ENCODE measurements at regions not wholly inside any gene's neighbourhood (a gene's known extent, or its start where the extent isn't known, plus 50 kb on each side); places are given as distances from the start of the nearest gene placed in this dataset.

GRCh38 chr10:44435196-44435595 lies 50.3 kb upstream of the CXCL12 start:
- DNase-seq (ENCODE audit: low spot score): no peak

- DNase-seq (ENCODE audit: low spot score): no peak
Measured at GRCh38 chr10:44436240-44436639, 51.3 kb upstream of the CXCL12 start.

GRCh38 chr10:44437840-44438511 lies 53.1 kb upstream of the CXCL12 start:
- DNase-seq (ENCODE audit: low spot score): no peak

- DNase-seq (ENCODE audit: low spot score): no peak
Measured at GRCh38 chr10:44439239-44439957, 54.5 kb upstream of the CXCL12 start.

DNA sequence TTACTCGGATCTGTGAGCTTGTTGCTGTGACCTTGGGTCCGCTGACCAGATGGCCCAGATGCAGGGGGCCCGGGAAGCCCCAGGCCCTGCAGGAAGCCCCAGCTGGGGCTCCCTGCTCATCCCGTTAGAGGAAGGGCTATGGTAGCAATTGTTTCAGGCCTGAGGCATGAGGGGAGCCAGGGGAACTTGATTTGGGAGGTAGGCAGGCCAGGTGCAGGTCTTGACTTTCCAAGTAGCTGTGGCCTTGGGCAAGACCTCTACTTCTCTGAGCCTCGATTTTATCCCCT lies 55.0 kb upstream of the CXCL12 start:
- no peak for DNase-seq (ENCODE audit: low spot score)

- no peak for DNase-seq (ENCODE audit: low spot score)
Measured at GRCh38 chr10:44457259-44457658, 72.4 kb upstream of the CXCL12 start.

DNA sequence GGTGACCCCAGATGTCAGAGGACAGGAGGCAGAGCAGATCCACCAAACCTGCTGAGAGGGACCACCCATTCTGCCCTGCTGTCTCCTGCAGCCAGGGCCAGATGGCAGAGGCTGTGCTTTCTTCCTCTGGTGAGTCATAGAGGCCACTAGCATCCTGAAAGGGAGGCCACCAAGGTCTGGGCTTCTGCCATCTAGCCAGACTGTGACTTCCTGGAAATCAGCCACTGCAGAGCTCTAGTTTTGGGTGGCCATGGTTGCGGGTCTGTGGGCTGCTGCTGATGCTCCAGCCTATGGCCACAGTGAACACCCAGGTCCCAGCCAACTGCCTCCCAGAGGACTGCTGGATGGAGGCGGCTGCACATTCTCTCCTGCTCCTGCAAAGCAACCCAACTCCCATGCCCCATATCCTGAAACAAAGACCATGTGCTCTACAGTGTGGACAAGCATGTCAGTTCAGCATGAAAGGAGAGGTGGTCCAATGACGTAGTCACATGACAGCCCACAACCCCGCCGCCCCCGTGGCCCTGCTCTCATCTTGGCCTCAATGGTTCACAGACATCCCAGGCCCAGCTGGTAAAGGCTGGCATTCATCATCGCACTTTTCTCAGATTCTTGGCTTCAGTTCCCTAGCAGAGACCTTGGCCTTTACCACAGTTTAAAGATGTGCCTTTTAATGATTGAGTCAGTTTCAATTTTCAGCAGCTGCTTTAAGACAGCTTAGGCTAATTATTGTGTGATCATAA lies 73.9 kb upstream of the CXCL12 start:
- DNase-seq (ENCODE audit: low spot score): no peak

DNA sequence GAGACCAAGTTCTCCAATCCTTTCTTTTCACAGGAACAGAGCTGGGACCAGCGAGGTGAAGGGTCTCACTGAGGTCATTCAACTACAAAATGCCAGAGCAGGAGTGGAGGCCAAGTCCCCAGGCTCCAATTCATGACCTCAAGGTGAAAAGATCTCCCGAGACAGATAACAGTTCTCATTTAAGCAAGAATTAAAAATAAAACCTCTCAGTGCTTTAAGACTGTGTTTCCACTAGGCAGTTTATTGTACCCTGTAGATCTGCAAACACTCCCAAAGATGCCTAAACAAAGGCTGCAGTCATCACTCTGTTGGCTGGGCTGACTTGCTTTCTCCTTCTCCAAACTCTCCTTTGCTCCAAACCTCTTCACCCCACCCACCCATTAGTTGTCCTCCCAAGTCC lies 74.8 kb upstream of the CXCL12 start:
- no peak for DNase-seq (ENCODE audit: low spot score)

DNA sequence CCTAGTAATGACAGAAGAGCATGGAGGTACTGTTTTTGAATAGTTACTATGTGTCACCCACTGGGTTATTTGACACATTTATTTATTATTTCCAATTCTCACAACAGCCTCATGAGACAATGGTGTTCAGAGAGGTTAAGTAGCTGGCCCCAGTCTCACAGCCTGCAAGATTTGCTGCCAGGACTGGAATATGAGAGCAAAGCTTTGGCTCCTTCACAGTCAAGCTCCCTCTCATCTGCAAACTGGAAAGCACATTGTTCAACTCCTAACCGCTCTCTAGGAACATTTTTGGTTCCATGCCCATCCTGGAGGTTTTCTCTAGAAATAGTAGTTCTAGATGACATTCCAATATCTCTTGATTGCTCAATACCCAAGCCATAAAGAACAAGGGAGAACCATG lies 75.5 kb upstream of the CXCL12 start:
- no peak for DNase-seq (ENCODE audit: low spot score)

GRCh38 chr10:44462338-44462914 lies 77.5 kb upstream of the CXCL12 start:
- DNase-seq (ENCODE audit: low spot score): no peak

DNA sequence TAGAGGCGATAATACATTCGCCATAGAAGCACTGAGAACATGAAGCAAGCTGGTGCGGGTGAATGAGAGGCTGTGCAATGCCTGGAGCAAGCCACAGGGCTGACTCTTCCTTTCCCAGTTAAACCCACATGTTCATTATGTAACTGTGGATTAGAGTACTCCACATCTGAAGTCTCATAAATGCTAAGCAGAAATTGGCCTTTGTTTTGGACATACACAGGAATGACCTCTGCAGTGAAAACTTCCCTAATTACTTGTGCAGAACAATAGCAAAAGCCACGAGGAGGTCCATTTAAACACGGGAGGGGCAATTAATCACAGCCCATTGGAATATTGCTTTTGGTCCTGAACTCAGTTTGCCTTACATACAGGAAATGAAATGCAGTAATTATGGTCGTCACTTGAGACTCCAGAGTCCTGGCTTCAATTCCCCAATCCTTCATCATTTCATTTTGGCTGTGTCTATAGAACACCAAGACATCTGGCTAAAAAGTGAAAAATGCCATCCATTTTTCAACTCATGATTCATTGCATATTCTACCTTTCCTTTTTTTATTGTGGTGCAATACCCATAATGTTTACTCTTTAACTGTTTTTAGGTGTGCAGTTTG lies 78.7 kb upstream of the CXCL12 start:
- no peak for DNase-seq (ENCODE audit: low spot score)

- DNase-seq (ENCODE audit: low spot score): no peak
Measured at GRCh38 chr10:44464503-44464902, 79.6 kb upstream of the CXCL12 start.

DNA sequence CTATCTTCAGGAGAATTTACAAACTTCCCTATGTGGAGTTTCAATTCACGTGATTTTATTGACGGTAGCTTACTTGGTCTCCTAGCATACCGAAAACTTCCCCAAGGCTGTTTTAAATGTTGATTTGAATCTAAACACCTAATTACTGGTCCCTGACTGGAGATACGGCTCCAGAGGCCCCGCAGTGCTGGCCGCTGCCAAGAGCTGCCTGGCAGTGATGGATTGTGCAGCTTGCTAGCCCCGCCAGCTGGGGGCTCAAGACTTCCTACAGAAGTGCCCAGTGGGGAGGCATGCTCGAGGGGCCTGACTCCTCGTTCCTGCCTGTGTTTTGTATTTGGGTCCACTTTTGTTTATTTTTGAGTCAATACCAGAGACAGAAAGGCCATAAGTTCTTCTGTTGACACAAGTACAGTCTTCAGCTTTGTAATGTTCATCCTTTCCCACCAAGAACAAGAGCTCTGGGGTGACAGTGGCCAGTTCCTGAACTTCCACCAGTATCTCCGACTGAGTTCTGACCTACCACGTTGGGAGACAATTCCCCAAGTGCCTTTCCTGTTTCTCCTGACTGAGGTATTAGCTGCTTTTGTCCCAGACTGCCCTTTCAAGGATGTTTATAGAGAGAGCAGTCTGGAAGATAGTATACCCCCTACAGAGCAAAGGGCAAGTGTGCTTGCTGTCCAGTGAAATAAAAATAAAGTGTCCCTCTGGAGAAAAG lies 80.7 kb upstream of the CXCL12 start:
- DNase-seq (ENCODE audit: low spot score): no peak

DNA sequence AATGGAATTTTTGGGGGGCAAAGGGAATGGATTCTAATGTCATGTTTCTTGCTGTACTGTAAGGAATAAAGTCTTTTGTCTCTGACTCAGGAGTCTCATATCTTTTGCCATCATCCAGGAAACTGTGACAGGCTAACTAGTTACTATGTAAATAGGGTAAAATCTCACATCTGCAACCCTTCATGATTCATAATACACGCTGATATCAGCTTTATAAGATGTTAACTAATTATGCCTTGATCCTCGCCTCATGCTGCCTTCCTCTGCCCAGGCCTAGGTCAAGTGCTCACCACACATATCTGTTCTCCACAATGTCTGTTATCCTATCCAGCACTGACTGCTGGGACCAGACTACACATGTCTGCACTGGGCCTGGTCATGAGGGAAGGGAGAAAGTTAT lies 81.3 kb upstream of the CXCL12 start:
- no peak for DNase-seq (ENCODE audit: low spot score)

- DNase-seq (ENCODE audit: low spot score): no peak
Measured at GRCh38 chr10:44467090-44467489, 82.2 kb upstream of the CXCL12 start.

DNA sequence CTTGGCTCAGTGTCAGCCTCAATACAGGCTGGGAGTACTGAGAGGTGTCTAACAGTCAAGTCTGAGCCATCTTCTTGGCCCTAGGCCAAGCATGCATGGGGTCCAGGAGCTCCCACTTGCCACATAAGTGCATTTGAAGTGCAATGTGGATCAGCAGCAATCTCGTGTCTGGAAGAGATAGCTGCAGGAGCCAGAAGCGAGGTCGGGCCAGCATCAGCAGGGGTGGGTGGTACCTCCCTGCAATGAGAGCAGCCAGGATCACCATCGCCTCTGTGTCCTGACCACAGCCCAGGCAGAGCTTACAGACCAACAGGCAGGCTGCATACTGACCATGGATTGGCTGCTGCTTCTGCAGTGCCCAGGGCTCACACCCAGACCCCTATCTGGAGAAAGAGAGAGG lies 83.0 kb upstream of the CXCL12 start:
- DNase-seq (ENCODE audit: low spot score): no peak

DNA sequence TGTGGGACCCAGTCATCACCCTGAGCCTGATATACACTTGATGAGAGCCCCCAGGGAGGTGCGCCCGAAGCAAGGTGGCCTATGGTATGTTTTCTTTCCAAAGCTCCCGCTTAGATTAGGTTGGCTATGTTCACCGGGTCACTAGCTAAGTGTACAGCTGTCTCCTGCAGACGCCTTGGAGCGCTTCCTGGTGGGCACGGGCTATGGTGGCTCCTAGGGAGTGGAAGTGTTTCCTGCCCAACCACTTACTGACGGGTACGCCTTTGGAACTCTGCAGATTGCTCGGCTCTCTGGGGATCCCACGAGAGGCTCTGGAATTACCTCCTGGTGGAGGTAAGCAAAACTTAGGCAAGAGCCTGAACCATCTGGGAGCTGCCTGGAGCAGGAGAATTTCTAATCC lies 83.6 kb upstream of the CXCL12 start:
- DNase-seq (ENCODE audit: low spot score): no peak

DNA sequence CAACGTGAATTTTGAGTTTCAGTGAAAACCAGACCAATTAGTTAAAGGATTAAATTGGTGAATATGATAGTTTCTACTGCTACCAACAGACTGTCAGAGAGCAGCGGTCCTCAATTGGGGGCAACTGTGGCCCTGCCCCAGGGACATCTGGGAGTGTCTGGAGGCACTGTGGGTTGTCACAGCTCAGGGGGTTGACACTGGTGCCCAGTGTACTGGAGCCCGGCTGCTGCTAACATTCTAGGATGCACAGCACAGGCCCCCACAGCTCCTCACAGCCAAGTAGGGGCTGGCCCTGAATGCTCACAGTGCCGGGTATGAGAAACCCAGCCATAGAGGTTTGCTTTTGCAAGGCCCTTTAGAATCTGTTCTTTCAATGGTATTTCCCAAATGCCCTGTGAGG lies 84.1 kb upstream of the CXCL12 start:
- DNase-seq (ENCODE audit: low spot score): no peak

GRCh38 chr10:44470784-44471183 lies 85.9 kb upstream of the CXCL12 start:
- no peak for DNase-seq (ENCODE audit: low spot score)

GRCh38 chr10:44471410-44471809 lies 86.5 kb upstream of the CXCL12 start:
- DNase-seq (ENCODE audit: low spot score): no peak

- DNase-seq (ENCODE audit: low spot score): no peak
Measured at GRCh38 chr10:44473146-44473545, 88.2 kb upstream of the CXCL12 start.

DNA sequence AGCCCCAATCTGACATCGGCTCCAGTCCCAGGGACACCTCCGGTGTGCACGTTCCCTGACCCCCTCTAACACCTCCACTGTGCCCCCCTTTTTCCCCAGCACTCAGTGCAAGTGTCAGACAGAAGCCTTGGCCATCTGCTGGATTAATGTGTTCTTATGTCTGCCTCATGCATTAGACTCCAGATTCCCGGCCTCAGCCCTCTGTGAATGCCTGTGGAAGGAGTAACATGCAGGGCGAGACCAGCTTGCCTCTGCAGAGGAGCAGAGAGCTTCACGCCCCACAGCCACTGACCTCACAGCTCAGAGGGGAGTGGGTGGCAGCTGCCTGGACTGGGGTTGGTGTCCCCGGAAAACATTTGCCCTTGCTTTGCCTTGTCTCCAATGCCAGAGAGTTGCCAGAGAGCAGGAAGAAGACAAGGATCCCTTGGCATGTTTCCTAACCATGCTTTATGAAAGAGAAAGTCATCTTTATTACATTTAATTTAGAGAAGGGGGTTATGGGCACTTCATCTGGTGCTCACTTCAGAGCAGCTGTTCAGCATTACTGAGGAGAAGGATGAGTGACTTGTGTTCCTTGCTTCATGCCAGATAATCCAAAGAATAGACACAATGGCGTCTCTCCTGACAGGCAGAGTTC lies 91.6 kb upstream of the CXCL12 start:
- DNase-seq (ENCODE audit: low spot score): no peak
